ENCODE measurements at regions not wholly inside any gene's neighbourhood (a gene's known extent, or its start where the extent isn't known, plus 50 kb on each side); places are given as distances from the start of the nearest gene placed in this dataset.
A peak's percentile ranks its signal among the peaks of the same experiment; 100 is the strongest.
"Not testable (repeated sequence)": the region's sequence is repeated elsewhere in the genome, so short reads cannot be mapped to it uniquely, and the experiment has no call there.

- H3K4me3 ChIP-seq, result no peak overlapping the region
- no peaks in the 10 kb centered on the region for H3K9me3 ChIP-seq (ENCODE audit: low read depth)
- no peak overlapping the region for H3K27ac ChIP-seq
- no peaks in the 10 kb centered on the region for H3K27me3 ChIP-seq
- DNase-seq (ENCODE audit: low spot score), result no peak
- no peaks in the 10 kb centered on the region for H3K79me2 ChIP-seq
- H3K4me2 ChIP-seq, result no peak overlapping the region
- H2AFZ ChIP-seq, result no peak overlapping the region
- WGBS (ENCODE audit: low lambda C conversion rate, missing lambda C conversion rate), result 83% methylated on average over 4 of the region's 4 CpGs
- TF ChIP-seq EZH2phosphoT487 (IDR thresholded peaks at IDR 0.05; ENCODE audit: low read depth, severe bottlenecking, unreplicated experiment) (no peak), EZH2 (IDR thresholded peaks at IDR 0.05; ENCODE audit: borderline replicate concordance) (no peak), CTCF (IDR thresholded peaks at IDR 0.05; ENCODE audit: poor library complexity) (no peak)
- H4K20me1 ChIP-seq (ENCODE audit: insufficient read depth, poor library complexity, severe bottlenecking), result no peaks in the 10 kb centered on the region
- no peaks in the 10 kb centered on the region for H3K4me1 ChIP-seq (ENCODE audit: insufficient read depth)
- no peaks in the 10 kb centered on the region for H3K9me2 ChIP-seq (replicated peaks; ENCODE audit: insufficient read depth)
- no peaks in the 10 kb centered on the region for H3K36me3 ChIP-seq (replicated peaks; ENCODE audit: insufficient read depth, low read depth)
Observed at GRCh38 chr6:68527691-68528090, 107.4 kb upstream of the ADGRB3 start.

- Histone ChIP-seq H3K9me2 (replicated peaks; ENCODE audit: insufficient read depth) (no peaks in the 10 kb centered on the region), H3K27me3 (no peaks in the 10 kb centered on the region), H3K36me3 (replicated peaks; ENCODE audit: insufficient read depth, low read depth) (no peaks in the 10 kb centered on the region), H4K20me1 (ENCODE audit: insufficient read depth, poor library complexity, severe bottlenecking) (no peaks in the 10 kb centered on the region), H3K4me2 (no peak overlapping the region), H3K27ac (no peak overlapping the region), H2AFZ (no peak overlapping the region), H3K4me3 (no peak overlapping the region), H3K4me1 (ENCODE audit: insufficient read depth) (no peaks in the 10 kb centered on the region), H3K9me3 (ENCODE audit: low read depth) (no peaks in the 10 kb centered on the region), H3K79me2 (no peaks in the 10 kb centered on the region)
- no peak for DNase-seq (ENCODE audit: low spot score)
- no peak for TF ChIP-seq EZH2phosphoT487 (IDR thresholded peaks at IDR 0.05; ENCODE audit: low read depth, severe bottlenecking, unreplicated experiment)
- no peak for TF ChIP-seq EZH2 (IDR thresholded peaks at IDR 0.05; ENCODE audit: borderline replicate concordance)
- no peak for TF ChIP-seq CTCF (IDR thresholded peaks at IDR 0.05; ENCODE audit: poor library complexity)
- 84% methylated on average over 6 of the region's 6 CpGs for WGBS (ENCODE audit: low lambda C conversion rate, missing lambda C conversion rate)
Observed at GRCh38 chr6:68506911-68507310, 128.2 kb upstream of the ADGRB3 start.

GRCh38 chr6:68502946-68503345, 132.1 kb upstream of the ADGRB3 start:
- H2AFZ ChIP-seq, result no peak overlapping the region
- no peak overlapping the region for H3K4me3 ChIP-seq
- H4K20me1 ChIP-seq (ENCODE audit: insufficient read depth, poor library complexity, severe bottlenecking), result no peaks in the 10 kb centered on the region
- no peak for TF ChIP-seq CTCF (IDR thresholded peaks at IDR 0.05; ENCODE audit: poor library complexity)
- TF ChIP-seq EZH2phosphoT487 (IDR thresholded peaks at IDR 0.05; ENCODE audit: low read depth, severe bottlenecking, unreplicated experiment), result no peak
- TF ChIP-seq EZH2 (IDR thresholded peaks at IDR 0.05; ENCODE audit: borderline replicate concordance), result no peak
- H3K4me2 ChIP-seq, result no peak overlapping the region
- H3K9me3 ChIP-seq (ENCODE audit: low read depth), result no peaks in the 10 kb centered on the region
- H3K36me3 ChIP-seq (replicated peaks; ENCODE audit: insufficient read depth, low read depth), result no peaks in the 10 kb centered on the region
- no peaks in the 10 kb centered on the region for H3K9me2 ChIP-seq (replicated peaks; ENCODE audit: insufficient read depth)
- DNase-seq (ENCODE audit: low spot score), result no peak
- no peaks in the 10 kb centered on the region for H3K4me1 ChIP-seq (ENCODE audit: insufficient read depth)
- no peaks in the 10 kb centered on the region for H3K27me3 ChIP-seq
- no peak overlapping the region for H3K27ac ChIP-seq
- no peaks in the 10 kb centered on the region for H3K79me2 ChIP-seq
- WGBS (ENCODE audit: low lambda C conversion rate, missing lambda C conversion rate), result 81% methylated on average over 1 of the region's 1 CpG

- Histone ChIP-seq H3K9me2 (replicated peaks; ENCODE audit: insufficient read depth) (no peaks in the 10 kb centered on the region), H3K4me3 (no peak overlapping the region), H3K4me1 (ENCODE audit: insufficient read depth) (no peaks in the 10 kb centered on the region), H3K4me2 (no peak overlapping the region), H3K27me3 (no peaks in the 10 kb centered on the region), H3K36me3 (replicated peaks; ENCODE audit: insufficient read depth, low read depth) (no peaks in the 10 kb centered on the region), H2AFZ (no peak overlapping the region), H3K9me3 (ENCODE audit: low read depth) (no peaks in the 10 kb centered on the region), H3K79me2 (no peaks in the 10 kb centered on the region), H3K27ac (no peak overlapping the region), H4K20me1 (ENCODE audit: insufficient read depth, poor library complexity, severe bottlenecking) (no peaks in the 10 kb centered on the region)
- WGBS (ENCODE audit: low lambda C conversion rate, missing lambda C conversion rate), result 73% methylated on average over 1 of the region's 1 CpG
- DNase-seq (ENCODE audit: low spot score), result no peak
- TF ChIP-seq EZH2 (IDR thresholded peaks at IDR 0.05; ENCODE audit: borderline replicate concordance), result no peak
- TF ChIP-seq EZH2phosphoT487 (IDR thresholded peaks at IDR 0.05; ENCODE audit: low read depth, severe bottlenecking, unreplicated experiment), result no peak
- no peak for TF ChIP-seq CTCF (IDR thresholded peaks at IDR 0.05; ENCODE audit: poor library complexity)
Observed at GRCh38 chr6:68497927-68498326, 137.2 kb upstream of the ADGRB3 start.

- not testable (repeated sequence) for H3K27me3 ChIP-seq
Observed at GRCh38 chr6:68494880-68495279, 140.2 kb upstream of the ADGRB3 start.

More at GRCh38 chr6:68494880-68495279, 140.2 kb upstream of the ADGRB3 start:
- H3K4me3 ChIP-seq; H2AFZ ChIP-seq; H3K9me3 ChIP-seq (ENCODE audit: low read depth); H4K20me1 ChIP-seq (ENCODE audit: insufficient read depth, poor library complexity, severe bottlenecking); H3K4me2 ChIP-seq; H3K4me1 ChIP-seq (ENCODE audit: insufficient read depth); H3K27ac ChIP-seq; H3K9me2 ChIP-seq (replicated peaks; ENCODE audit: insufficient read depth); H3K79me2 ChIP-seq; H3K36me3 ChIP-seq (replicated peaks; ENCODE audit: insufficient read depth, low read depth): not testable (repeated sequence)
- WGBS (ENCODE audit: low lambda C conversion rate, missing lambda C conversion rate), result 96% methylated on average over 3 of the region's 3 CpGs
- peak; percentile 29 for DNase-seq (ENCODE audit: low spot score)

All from hepatocyte (in vitro differentiated cells).